ENCODE measurements at regions not wholly inside any gene's neighbourhood (a gene's known extent, or its start where the extent isn't known, plus 50 kb on each side); places are given as distances from the start of the nearest gene placed in this dataset.

- TF ChIP-seq, protein P1, sequence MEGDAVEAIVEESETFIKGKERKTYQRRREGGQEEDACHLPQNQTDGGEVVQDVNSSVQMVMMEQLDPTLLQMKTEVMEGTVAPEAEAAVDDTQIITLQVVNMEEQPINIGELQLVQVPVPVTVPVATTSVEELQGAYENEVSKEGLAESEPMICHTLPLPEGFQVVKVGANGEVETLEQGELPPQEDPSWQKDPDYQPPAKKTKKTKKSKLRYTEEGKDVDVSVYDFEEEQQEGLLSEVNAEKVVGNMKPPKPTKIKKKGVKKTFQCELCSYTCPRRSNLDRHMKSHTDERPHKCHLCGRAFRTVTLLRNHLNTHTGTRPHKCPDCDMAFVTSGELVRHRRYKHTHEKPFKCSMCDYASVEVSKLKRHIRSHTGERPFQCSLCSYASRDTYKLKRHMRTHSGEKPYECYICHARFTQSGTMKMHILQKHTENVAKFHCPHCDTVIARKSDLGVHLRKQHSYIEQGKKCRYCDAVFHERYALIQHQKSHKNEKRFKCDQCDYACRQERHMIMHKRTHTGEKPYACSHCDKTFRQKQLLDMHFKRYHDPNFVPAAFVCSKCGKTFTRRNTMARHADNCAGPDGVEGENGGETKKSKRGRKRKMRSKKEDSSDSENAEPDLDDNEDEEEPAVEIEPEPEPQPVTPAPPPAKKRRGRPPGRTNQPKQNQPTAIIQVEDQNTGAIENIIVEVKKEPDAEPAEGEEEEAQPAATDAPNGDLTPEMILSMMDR (IDR thresholded peaks at IDR 0.05) = no peak
- TF ChIP-seq POLR2A (IDR thresholded peaks at IDR 0.05) = no peak
- TF ChIP-seq EP300 (IDR thresholded peaks at IDR 0.05) = no peak
These were observed 76.2 kb downstream of the PTPRS start for GRCh38 chr19:5264453-5264852.

Measured in ovary (tissue), 3 donors.